ENCODE measurements at regions not wholly inside any gene's neighbourhood (a gene's known extent, or its start where the extent isn't known, plus 50 kb on each side); places are given as distances from the start of the nearest gene placed in this dataset.

- dilution Hi-C loops (cut with HindIII; ENCODE audit: low sequenced_read_pairs, unreplicated experiment) = no loop called here
- peaks cover 2% of the 10 kb centered on the region; the same call in 1 of the 2 replicates for H3K9me3 ChIP-seq (ENCODE audit: control insufficient read depth, insufficient read depth, low read length)
- 0% methylated on average over 1 of the region's 1 CpG; no CpG with 5 or more reads in 1 of the 2 experiments for WGBS, 2 experiments (ENCODE audit: extremely low coverage in 2 of 2, insufficient read length in 1 of 2)
Observed at GRCh38 chr14:29310757-29311156, 544.2 kb downstream of the FOXG1 start.

More at GRCh38 chr14:29310757-29311156, 544.2 kb downstream of the FOXG1 start:
- H3K4ac ChIP-seq (ENCODE audit: low read depth, low read length) = no peak overlapping the region
- no peaks in the 10 kb centered on the region for H3K9me1 ChIP-seq (ENCODE audit: insufficient read depth, low read length)
- POLR2A ChIA-PET (ENCODE audit: unreplicated experiment) = no interaction called here
- H3K56ac ChIP-seq (ENCODE audit: extremely low read depth, insufficient read depth, low read length) = no peak overlapping the region
- no peak overlapping the region for H3K18ac ChIP-seq (ENCODE audit: low read depth, low read length)
- no peak overlapping the region for H3K23ac ChIP-seq (ENCODE audit: low read depth, low read length)
- no peak overlapping the region for H3K4me3 ChIP-seq (ENCODE audit: insufficient read depth, low read depth, low read length)
- in situ Hi-C loops (cut with MboI; ENCODE audit: low sequenced_read_pairs) (no loop called here), intact Hi-C loops (cut with micrococcal nuclease) (no loop called here)
- H4K8ac ChIP-seq (ENCODE audit: low read depth in 2 of 2, low read length in 2 of 2) = no peak overlapping the region
- peak overlapping the region; percentile 47 for H2BK5ac ChIP-seq (ENCODE audit: low read depth, low read length, poor library complexity, severe bottlenecking)
- DNase-seq (peak; percentile 78), ATAC-seq (ENCODE audit: low read depth) (peak; percentile 57; the same call in 1 of the 2 replicates)
- no peaks in the 10 kb centered on the region for H3K36me3 ChIP-seq (ENCODE audit: control insufficient read depth, insufficient read depth, low read length)
- H3K27ac ChIP-seq (ENCODE audit: insufficient read depth, low read length) = no peak overlapping the region
- no peak overlapping the region for H2AK9ac ChIP-seq (replicated peaks; ENCODE audit: low read depth, low read length, poor library complexity)
- no peaks in the 10 kb centered on the region for H3K27me3 ChIP-seq (ENCODE audit: control insufficient read depth, insufficient read depth, low read length)
- no peak overlapping the region for H3K9ac ChIP-seq (ENCODE audit: low read depth, low read length)
- no peaks in the 10 kb centered on the region for H4K20me1 ChIP-seq (ENCODE audit: insufficient read depth, low read length)
- no peaks in the 10 kb centered on the region for H3K79me1 ChIP-seq (ENCODE audit: low read depth in 1 of 2, low read length in 2 of 2)
- CTCF ChIA-PET = interaction anchor here (1.0 kb wide), 1 partner anchor 35 kb away, joined by 3 read pairs; no protein-coding TSS in a partner anchor
- no peak overlapping the region for H4K91ac ChIP-seq (ENCODE audit: insufficient read depth, low read depth, low read length)
- H3K4me2 ChIP-seq (ENCODE audit: low read depth, low read length) = no peak overlapping the region
- no peak overlapping the region for H4K5ac ChIP-seq (ENCODE audit: low read depth, low read length)
- BruUV-seq (replicated peaks) = no TSS peak
- no peak overlapping the region for H2BK120ac ChIP-seq (ENCODE audit: low read depth, low read length)
- no peaks in the 10 kb centered on the region for H3K4me1 ChIP-seq (ENCODE audit: control insufficient read depth, insufficient read depth, low read length)
- no peak overlapping the region for H2AFZ ChIP-seq (replicated peaks; ENCODE audit: low read length, poor library complexity)
- TF ChIP-seq NFE2L2 (IDR thresholded peaks at IDR 0.05; ENCODE audit: low read depth, low read length) = no peak
- peak; percentile 17; the same call in 1 of the 2 replicates for TF ChIP-seq FOS (IDR thresholded peaks at IDR 0.05; ENCODE audit: low read depth, low read length)
- no peak for TF ChIP-seq RFX5 (IDR thresholded peaks at IDR 0.05; ENCODE audit: low read depth, low read length)
- no peak for TF ChIP-seq MAFK (IDR thresholded peaks at IDR 0.05; ENCODE audit: low read depth, low read length)
- H2AK5ac ChIP-seq (ENCODE audit: low read depth, low read length) = no peak overlapping the region
- no peak overlapping the region for H2BK20ac ChIP-seq (ENCODE audit: low read depth, low read length)
- H3K14ac ChIP-seq (replicated peaks; ENCODE audit: low read depth, low read length) = no peak overlapping the region
- H2BK15ac ChIP-seq (ENCODE audit: low read depth, low read length) = no peak overlapping the region

Data from IMR-90 (cell line).